HUDEP-2 (cell line): ENCODE measurements at regions not wholly inside any gene's neighbourhood (a gene's known extent, or its start where the extent isn't known, plus 50 kb on each side); places are given as distances from the start of the nearest gene placed in this dataset.

ENCODE experiments used
- DNase-seq, 76 experiments: peaks; one replicate each; lab custom pipeline; 2025; ENCODE audit not compliant: unreplicated experiment in 76 of 76; lab: John Stamatoyannopoulos, UW

DNA sequence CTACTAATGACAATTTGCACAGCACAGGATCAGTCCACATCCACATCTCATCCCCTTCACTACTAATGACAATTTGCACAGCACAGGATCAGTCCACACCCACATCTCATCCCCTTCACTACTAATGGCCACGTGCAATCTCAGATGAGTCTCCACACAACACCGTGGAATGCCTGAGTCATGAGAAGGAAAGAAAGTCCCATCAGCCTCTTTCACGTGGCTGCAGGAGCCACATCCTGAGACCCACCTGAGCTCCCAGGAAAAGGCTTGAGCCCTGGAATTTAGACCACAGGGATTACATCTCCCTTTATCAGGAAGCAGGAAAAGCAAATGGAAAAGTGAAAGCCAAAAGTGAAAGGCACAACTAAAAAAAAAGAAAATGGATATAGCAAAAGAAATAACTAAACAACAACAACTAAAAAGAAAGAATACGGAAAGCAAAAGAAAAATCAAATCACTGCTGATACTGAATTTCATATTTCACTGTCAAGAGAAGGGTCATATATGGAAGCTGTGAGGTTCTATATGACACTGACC is 1300.5 kb downstream of the TMEM121 start:
- no peak for DNase-seq

DNA sequence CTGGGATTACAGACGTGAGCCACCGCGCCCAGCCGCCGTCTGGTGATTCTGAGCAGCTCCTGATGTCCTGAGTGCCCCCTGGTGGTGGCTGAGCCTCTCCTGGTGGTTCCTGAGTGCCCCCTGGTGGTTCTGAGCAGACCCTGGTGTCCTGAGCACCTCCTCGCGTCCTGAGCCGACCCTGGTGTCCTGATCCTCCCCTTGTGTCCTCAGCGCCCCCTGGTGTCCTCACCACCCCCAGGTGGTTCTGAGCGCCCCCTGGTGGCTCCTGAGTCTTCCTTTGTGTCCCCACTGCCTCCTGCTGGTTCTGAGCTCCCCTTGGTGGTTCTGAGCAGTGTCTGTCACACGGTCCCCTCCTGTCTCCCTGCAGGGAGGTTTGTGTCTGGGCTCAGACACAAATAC is 1304.9 kb downstream of the TMEM121 start:
- peak in 37 of 76 experiments; percentile 3 to 52 (median 25) for DNase-seq

DNA sequence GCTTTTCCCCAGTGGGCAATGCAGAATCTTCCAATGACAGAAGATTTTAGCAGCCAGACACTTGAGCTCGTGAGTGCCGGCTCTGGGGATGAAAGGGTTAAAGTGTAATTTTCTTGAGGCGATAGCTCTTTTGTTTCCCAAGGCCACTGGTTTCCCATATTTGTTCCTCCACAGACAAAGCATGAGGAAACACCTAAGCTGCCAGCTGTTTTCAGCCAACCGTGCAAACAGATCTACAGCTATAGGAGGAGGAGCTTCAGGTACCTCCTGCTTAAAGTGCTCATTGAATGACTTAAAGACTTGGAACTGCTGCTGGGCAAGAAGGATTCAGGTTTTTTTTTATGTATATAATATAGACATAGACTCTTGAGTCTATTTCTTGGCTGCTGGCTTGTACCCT is 1311.5 kb downstream of the TMEM121 start:
- no peak for DNase-seq

DNA sequence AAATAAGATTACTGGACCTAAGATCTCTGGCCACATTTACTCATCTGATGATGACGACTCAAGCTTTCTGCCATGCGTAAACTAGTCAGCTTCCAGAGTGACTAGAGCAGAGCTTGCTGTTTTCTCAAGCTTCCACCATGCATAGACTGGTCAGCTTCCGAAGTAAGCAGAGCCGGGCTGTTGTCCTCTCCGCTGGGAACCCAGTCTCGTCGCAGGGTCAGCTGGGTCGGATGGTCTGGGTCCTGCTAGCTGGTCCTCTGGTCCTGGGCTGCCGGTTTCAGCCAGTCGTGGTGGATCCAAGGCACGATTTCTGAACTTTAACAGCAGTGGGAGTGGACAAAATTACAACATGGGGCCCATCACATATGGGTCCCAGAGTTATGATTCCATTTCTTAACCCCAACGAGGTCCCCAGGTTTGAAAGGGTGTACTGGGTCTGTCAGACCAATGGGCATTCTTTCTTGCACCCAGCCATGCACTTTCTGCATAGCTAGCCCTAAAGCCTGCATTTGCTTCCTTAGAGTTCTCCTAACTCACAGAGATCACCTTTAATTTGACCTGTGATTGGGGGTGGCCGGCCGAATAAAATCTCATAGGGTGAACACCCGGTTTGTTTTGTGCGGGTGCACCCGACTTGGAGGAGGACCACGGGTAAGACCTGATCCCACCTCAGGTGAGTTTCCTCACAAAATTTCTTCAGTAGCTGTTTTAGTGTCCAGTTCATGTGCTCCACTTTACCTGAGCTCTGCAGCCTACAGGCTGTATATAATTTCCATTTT is 1312.8 kb downstream of the TMEM121 start:
- no peak for DNase-seq

DNA sequence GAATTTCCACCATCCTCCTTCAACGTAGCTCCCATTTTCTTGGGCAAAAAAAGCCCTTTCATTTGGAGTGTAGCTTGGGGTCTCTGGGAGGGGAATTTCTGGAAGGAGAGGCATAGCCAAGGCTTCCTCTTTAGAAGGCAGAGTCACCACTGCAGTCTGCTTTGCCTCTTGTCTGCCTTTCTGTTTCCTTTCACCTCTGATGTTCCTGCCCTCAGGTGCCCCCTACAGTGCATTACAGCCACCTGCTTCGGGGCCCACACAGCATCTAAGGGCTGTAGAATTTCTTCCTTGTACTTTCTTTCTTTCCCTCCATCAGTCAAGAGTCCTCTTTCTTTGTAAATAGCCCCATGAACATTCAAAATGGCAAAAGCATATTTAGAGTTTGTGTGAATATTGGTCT is 1313.9 kb downstream of the TMEM121 start:
- DNase-seq, result no peak

DNA sequence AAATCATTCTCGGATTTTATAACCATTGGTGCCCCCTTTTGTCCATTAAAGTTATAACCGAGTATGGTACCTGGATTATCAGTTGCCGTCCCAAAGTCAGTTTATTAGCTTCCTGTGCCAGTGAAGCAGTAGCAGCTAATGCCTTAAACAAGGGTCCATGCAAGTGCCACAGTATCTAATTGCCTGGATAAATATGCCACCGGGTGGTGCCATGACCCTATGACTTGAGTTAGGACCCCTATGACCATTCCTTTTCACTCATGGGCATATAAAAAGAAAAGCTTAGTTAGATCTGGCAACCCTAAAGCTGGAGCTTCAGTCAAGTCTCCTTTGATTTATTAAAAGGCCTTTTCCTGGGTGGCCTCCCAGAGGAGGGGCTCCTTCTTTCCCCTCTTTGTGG is 1314.6 kb downstream of the TMEM121 start:
- no peak for DNase-seq

DNA sequence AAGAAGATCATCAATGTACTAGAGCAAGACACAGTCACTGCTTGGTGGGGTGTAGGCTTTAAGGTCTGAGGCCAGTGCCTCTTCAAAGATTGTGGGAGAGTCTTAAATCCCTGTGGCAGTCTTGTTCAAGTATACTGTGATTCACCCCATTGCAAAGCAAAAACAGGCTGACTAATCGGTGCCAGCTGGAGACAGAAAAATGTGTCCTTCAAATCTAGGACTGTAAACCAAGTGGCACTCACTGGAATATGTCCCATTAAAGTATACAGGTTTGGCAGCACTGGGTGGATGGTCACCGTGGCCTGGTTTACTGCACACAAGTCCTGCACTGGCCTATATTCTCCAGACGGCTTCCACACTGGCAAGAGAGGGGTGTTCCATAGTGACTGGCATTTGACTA is 1315.3 kb downstream of the TMEM121 start:
- DNase-seq, result no peak

DNA sequence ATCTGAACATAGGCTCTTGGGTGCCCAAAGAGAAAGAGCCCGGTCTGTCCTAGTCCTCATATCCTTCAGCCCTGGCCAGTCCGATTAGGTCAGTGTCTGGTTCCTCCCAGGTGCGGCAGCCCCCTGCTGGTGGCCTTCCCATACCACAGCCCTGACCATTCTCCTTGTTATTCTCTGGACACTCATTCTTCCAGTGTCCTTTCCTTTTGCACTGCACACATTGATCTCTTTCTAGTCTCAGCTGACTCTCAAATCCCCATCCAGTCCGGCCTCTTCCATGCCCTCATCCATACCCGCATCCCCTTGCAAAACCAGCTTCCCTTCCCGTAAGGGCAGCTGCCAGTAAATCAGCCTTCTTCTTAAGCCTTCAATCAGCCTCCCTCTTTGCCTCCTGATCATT is 1316.3 kb downstream of the TMEM121 start:
- no peak for DNase-seq

DNA sequence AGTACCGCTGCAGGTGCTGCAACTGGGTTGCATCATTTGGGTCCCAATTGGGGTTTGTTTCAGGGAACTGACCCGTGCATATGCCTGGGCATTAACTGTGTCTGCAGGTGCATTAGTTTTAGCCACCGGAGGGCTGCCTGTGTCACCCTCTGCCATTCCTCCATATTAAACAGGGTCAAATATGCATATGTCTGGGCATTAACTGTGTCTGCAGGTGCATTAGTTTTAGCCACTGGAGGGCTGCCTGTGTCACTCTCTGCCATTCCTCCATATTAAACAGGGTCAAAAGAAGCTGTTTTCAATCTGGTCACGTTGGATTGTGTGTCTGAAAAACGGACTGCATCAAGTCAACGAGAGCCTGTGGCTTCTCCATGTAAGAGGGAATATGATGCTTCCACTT is 1317.0 kb downstream of the TMEM121 start:
- peak in 4 of 76 experiments; percentile 3 to 20 (median 11) for DNase-seq

DNA sequence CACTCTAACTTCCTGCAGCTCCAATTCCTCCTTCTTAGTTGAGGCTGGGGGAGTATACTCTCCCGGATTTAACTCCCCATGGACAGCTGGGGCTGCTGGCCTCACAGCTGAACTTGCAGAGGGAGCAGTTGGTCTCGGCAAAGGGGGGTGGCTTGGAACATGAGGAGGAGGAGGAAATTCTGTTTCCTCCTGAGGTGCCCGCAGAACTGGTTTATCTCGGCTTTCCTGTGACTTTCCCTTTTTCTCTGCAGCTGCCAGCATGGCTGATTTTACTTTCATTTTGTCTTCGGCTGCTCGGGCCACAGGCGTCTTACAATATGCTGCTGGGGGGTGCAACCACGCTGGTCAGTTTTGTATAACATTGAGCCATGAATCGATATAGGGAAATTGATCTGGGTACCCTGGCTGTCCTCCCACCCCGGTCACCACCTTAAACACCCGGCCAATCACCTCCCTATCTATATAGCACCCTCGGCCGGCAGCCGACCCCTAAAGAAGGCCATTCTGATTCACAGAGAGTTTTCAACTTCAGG is 1317.6 kb downstream of the TMEM121 start:
- DNase-seq, result peak in 5 of 76 experiments; percentile 9 to 33 (median 12)

DNA sequence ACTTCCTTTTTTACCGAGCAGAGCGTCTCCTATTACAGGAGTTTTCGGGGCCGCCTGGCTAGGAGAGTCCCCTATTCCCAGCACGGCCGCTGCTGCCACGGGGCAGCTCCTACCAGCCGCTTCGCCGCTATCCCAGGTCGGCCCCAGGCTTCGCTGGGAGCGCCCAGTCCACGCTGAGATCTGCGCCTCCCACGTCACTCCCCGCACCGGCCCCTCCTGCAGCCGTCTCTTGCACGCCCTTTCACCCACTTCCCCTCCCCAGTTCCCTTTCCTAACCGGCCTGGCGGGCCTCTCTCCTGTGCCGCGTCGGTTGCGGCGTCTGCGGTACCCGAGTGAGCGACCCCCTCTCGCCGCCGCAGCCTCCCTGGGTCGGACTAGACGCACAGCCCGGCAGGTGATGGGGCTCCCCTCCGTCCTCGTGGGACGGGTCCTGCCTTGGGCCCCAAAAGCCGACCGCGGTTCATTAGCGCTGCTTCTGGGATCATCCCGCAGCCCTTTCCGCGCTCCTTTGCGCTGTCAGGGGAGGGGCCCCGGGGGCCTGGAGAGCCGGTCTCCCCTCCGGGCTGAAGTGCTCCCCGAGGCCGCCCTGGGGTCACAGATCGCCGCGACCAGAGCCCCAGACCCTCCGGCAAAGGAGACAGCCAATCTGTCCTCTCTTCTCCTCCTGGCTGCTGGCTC is 1318.4 kb downstream of the TMEM121 start:
- DNase-seq, result peak in 19 of 76 experiments; percentile 4 to 48 (median 32)

DNA sequence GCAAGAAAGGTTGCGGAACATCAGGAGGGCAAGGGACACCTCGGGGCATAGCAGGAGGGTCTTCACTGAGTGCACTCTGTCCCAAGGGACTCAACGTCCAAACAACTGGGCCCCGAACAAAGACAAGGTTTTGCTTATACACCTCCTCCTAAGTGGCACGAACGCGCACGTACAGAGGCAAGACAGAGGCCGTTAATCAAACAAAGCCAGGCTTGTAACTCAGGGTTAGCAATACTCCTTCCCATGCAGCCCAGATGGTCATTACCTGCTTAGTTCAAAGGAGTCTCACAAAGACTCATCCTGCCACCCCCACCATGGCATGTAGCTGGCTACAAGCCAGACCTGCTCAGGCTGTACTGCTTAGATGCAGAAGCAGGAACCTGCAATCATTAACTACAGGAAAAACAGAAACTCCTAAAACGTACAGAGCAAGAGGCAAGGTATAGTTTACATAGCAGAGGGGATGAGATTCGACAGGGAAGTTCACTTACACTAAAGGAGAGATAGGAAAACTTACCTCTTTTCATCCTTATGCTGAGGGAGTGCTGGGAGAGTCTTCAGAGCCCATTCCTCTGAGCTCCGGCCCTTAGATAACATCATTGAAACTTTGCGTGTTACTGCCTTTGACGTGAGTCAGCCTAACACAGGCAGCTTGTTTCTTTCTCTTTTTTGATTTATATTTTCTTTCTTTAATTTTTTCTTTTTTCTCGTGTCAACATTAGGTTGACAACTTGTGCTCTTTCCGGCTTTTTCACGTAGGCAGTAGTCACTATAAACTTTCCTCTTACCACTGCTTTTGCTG is 1319.1 kb downstream of the TMEM121 start:
- DNase-seq, result peak in 23 of 76 experiments; percentile 1 to 48 (median 15)

DNA sequence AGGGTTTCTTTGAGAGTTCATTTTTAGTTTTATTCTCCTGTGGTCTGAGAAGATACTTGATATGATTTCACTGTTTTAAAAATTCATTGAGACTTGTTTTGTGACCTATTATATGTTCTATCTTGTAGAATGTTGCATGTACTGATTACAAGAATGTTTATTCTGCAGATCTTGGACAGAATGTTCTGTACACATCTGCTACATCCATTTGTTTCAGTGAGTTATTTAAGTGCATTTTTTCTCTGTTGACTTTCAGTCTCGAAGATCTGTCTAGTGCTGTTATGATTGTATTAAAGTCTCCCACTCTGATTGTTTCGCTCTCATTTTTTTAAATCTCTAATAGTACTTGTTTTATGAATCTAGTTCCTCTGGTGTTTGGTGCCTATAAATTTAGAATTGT is 1319.8 kb downstream of the TMEM121 start:
- DNase-seq, result no peak

DNA sequence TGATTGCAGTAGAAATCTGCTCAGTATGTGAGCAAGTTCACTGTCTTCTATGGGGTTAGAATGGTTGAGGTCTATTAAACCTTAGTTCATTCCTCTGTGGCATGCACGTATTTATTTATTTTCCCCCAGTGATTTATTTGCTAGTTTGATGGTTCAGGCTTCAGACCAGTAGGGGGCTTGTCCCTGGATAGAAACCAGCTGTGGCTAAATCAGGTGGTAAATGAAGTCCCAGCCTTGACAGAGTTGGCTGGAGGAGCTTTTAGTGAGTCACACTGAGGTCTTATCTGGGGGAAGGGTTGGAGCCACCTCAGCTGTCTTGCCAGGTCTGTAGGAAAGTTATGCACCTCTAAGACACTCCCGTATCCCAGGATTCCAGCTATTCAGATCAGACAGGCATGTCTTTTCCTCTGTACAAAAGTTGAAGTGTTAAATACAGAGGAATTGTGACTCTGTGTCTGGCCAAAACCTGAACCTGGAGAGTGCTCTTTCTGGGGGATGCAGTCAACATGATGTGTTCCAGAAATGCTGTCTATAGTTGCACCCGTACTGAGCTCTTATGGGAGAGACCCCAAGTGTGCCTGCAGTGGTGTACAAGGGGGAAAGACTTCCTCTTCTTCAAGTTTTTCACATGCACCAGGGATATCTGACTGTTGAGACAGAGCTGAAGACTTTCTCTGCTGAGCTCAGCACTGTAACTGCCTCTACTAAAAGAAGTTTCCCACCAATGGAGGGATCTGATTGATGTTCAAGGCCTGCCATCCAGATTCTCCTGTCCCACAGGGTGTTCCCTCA is 1322.1 kb downstream of the TMEM121 start:
- DNase-seq, result peak in 29 of 76 experiments; percentile 7 to 65 (median 39)

DNA sequence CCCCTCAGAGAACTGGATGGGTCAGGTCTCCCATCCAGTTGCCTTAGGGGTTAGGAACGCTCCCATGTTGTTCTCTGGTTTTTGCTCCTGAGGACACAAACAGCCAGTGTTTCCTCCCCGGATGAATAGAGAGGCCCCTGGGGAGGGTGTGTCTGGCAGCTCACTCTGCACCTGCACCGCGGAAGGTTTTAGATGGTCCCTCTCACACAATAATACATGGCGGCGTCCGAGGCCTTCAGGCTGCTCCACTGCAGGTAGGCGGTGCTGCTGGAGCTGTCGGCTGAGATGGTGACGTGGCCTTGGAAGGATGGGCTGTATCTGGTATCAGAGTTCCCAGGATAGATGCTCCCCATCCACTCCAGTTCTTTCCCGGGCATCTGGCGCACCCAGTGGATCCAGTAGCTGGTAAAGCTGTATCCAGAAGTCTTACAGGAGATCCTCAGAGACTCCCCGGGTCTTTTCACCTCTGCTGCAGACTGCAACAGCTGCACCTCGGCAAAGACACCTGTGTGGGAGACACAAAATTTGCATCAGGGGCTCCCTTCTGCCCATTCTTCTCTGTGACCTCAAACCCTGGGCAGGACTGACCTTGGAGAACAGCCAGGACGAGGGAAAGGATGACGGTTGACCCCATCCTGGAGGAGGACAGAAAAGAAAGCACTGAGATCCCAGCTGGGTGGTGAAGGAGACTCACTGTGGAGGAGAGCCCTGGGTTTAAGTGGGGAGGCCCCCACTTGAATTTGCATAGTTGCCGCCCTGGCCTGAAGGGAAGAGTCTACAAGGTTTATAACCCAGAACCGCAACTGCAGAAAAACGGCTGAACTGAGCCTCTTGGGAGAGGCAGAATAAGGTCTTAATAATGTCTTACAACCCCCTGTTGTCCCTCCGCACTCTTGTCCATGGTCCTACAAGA is 1324.8 kb downstream of the TMEM121 start:
- no peak for DNase-seq

DNA sequence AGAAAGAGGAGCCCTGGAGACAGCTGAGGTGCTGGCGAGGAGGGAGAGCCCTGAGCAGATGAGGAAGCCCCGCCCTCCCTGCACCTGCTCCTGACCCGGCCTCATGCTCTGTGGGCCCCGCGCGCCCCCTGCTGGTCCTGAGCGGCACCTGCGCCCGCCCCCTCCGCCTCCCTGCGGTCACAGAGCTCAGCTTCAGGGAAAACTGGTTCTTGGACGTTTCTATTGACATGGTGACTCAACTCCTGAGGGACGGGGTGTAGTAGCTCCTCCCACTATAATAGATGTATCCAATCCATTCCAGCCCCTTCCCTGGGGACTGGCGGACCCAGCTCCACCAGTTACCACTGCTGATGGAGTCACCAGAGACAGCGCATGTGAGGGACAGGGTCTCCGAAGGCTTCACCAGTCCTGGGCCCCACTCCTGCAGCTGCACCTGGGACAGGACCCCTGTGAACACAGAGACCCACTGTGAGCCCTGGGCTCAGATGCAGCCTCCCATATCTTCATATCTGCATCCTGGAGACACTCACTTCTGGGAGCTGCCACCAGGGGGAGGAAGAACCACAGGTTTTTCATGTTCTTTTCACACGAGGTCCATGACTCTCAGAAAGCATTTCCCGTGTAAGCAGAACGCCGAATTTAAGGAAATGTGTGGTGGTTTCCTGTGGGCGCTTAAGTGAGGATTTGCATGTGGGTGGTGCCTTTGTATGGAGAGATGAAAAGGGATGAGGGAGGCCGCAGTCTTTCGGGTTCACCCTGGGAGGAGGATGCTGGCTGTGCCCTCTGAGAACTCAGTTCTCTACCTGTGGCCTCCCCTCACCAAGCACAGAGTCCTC is 1346.4 kb downstream of the TMEM121 start:
- peak in 58 of 76 experiments; percentile 8 to 82 (median 43) for DNase-seq

DNA sequence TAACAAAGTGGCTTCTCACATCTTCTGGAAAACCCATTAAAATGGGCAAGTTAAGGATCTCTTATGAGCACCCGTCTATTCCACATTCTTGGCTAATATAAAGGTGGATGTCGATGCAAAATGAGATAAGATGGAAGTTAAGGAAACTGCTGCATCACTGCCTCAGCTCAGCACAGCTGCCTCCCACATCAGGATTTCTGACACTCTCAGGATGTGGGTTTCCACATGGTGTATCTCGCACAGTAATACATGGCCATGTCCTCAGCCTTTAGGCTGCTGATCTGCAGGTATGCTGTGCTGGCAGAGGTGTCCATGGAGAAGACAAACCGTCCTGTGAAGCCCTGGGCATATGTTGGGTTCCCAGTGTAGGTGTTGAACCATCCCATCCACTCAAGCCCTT is 1348.0 kb downstream of the TMEM121 start:
- DNase-seq, result no peak

DNA sequence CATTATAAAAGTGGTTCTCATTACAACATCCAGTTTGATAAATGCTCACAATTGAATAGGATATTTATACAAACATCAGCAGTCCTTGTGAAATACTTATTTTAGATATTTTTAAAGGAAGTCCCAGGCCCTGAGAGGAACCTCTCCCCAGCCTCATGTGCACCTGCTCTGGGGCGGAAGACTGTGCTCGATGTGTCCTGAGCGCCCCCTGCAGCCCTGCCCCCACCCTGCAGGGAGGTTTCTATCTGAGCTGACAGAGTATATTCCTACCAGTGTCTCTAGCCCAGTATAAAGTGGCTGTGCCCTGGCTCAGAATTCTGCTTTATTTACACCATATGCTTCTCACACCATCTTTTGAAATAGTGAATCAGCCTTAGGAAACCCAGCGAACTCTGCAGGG is 1349.1 kb downstream of the TMEM121 start:
- peak in 23 of 76 experiments; percentile 1 to 61 (median 19) for DNase-seq
